LNCAP (cell line): ENCODE measurements at regions not wholly inside any gene's neighbourhood (a gene's known extent, or its start where the extent isn't known, plus 50 kb on each side); places are given as distances from the start of the nearest gene placed in this dataset.

ENCODE experiments used
- CTCF ChIP-seq: fragments of 450-650 bp; IDR thresholded peaks from 2 replicates; pipeline ENCODE4 v1.5.1; 2017; ENCODE audit warnings: mild to moderate bottlenecking

- TF ChIP-seq CTCF, result no peak
Observed at GRCh38 chr16:6428861-6429260, 903.8 kb upstream of the RBFOX1 start.

GRCh38 chr16:6427621-6428020, 905.0 kb upstream of the RBFOX1 start:
- no peak for TF ChIP-seq CTCF

- TF ChIP-seq CTCF, result no peak
Observed at GRCh38 chr16:6407596-6407995, 925.0 kb upstream of the RBFOX1 start.

GRCh38 chr16:6406028-6406427, 926.6 kb upstream of the RBFOX1 start:
- no peak for TF ChIP-seq CTCF

GRCh38 chr16:6382924-6383459, 949.7 kb upstream of the RBFOX1 start:
- no peak for TF ChIP-seq CTCF

GRCh38 chr16:6381896-6382295, 950.7 kb upstream of the RBFOX1 start:
- no peak for TF ChIP-seq CTCF

- TF ChIP-seq CTCF, result no peak
Observed at GRCh38 chr16:6377956-6378355, 954.7 kb upstream of the RBFOX1 start.

- TF ChIP-seq CTCF, result no peak
Observed at GRCh38 chr16:6375465-6376075, 957.1 kb upstream of the RBFOX1 start.
